ENCODE measurements at regions not wholly inside any gene's neighbourhood (a gene's known extent, or its start where the extent isn't known, plus 50 kb on each side); places are given as distances from the start of the nearest gene placed in this dataset.

DNA sequence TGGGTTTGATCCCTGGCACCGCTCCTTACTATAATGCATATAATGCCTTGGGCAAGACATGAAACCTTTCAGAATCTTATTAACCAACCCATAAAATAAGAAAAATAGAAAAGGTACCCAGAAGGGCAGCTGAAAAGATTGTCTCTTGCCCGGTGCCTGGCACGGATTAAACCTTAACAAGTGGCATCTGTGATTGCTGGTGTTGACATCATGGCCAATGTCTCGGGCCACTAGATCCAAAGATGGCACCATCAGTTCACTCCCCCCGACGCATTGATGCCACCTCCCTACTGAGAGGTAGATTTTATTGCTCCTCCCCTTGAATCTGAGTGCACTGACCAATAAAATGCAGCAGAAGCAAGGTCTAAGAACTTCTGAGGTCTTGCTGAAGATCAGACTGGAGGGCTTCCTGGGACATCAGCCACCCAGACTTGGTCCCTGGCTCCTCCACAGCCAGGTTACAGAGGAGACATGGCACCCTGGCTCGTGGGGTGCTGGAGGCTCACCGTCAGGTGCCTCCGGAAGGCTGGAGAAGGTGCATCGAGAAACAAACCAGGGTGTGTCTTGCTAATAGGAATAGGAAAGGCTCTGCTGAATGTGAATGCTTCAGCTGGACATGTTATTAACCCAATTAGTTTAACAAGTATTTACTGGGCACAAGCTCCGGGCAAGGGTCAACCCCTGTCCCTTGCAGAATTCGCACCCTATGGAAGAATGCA is 80.0 kb upstream of the COL5A1 start:
- DNase-seq (ENCODE audit: low read depth): no peak
- no peak overlapping the region for H3K4me3 ChIP-seq (ENCODE audit: low read length)
- TF ChIP-seq CTCF (conservative IDR thresholded peaks at IDR 0.05; ENCODE audit: low read length): no peak

DNA sequence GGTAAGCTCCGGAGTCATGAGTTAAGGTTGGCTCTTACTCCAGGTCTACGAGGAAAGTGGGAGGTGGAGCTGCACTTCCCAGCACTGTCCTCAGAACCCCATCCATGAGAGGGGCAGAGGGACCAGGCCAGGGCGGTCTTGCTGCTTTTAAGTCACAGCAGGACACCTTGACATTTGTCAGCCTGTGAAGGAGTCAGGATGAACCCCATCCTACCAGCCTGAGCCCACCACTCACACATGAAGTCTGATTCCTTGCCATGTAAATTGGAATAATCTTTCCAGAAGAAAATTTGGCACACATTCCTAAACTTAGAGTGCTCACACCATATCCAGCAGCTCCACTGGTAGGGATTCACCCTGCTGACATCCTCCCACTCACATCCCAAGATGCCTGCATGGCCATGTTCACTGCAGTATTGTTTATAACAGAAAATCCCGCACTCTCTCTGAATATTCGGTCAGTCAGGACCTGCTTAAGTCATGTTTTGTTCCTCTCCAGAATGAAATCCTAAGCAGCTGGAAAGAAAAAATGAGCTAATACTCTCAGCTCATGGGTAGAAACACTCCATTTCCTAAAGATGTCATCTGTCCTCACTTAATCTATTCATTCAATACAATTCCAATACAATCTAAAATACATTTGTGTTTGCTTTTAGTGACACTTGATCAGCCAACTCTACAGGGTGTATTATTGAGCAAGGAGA is 79.3 kb upstream of the COL5A1 start:
- TF ChIP-seq CTCF (conservative IDR thresholded peaks at IDR 0.05; ENCODE audit: low read length): no peak
- no peak overlapping the region for H3K4me3 ChIP-seq (ENCODE audit: low read length)
- no peak for DNase-seq (ENCODE audit: low read depth)

- DNase-seq (ENCODE audit: low read depth): no peak
- H3K4me3 ChIP-seq (ENCODE audit: low read length): no peak overlapping the region
- TF ChIP-seq CTCF (conservative IDR thresholded peaks at IDR 0.05; ENCODE audit: low read length): no peak
These were observed 78.2 kb upstream of the COL5A1 start for GRCh38 chr9:134563397-134563796.

GRCh38 chr9:134564431-134565170 is 77.0 kb upstream of the COL5A1 start:
- peak; percentile 97 for DNase-seq (ENCODE audit: low read depth)
- H3K4me3 ChIP-seq (ENCODE audit: low read length): no peak overlapping the region
- TF ChIP-seq CTCF (conservative IDR thresholded peaks at IDR 0.05; ENCODE audit: low read length): no peak

GRCh38 chr9:134565316-134565915 is 76.2 kb upstream of the COL5A1 start:
- no peak for DNase-seq (ENCODE audit: low read depth)

More at GRCh38 chr9:134565316-134565915, 76.2 kb upstream of the COL5A1 start:
- no peak overlapping the region for H3K4me3 ChIP-seq (ENCODE audit: low read length)
- no peak for TF ChIP-seq CTCF (conservative IDR thresholded peaks at IDR 0.05; ENCODE audit: low read length)

All from AG10803 (cell line).